Uterus (tissue), 3 donors: ENCODE measurements at regions not wholly inside any gene's neighbourhood (a gene's known extent, or its start where the extent isn't known, plus 50 kb on each side); places are given as distances from the start of the nearest gene placed in this dataset.

Experiments used
- DNase-seq, 2 donors: peaks; one replicate each; pipeline ENCODE4 v3.0.0-alpha.2; 2019 to 2020
- H3K27ac ChIP-seq, 2 donors: fragments of 200-600 bp; sonication (generic); 1 replicate in 1 of 2; 2 replicates in 1 of 2; pipeline ENCODE4 v1.5.1; 2016 to 2018
- H3K27me3 ChIP-seq, 2 donors: fragments of 200-600 bp; sonication (generic); one replicate each; pipeline ENCODE4 v1.5.1; 2018 to 2019; ENCODE audit warnings: control low read depth in 1 of 2
- H3K36me3 ChIP-seq, 2 donors: fragments of 200-600 bp; sonication (generic); one replicate each; pipeline ENCODE4 v1.5.1; 2019; ENCODE audit warnings: control low read depth in 1 of 2
- H3K4me1 ChIP-seq, 2 donors: fragments of 200-600 bp; sonication (generic); one replicate each; pipeline ENCODE4 v1.5.1; 2018 to 2019; ENCODE audit warnings: control low read depth in 1 of 2
- H3K4me3 ChIP-seq, 2 donors: fragments of 200-600 bp; sonication (generic); 1 replicate in 1 of 2; 2 replicates in 1 of 2; pipeline ENCODE4 v1.5.1; 2018 to 2019; ENCODE audit warnings: mild to moderate bottlenecking in 1 of 2
- H3K9me3 ChIP-seq, 2 donors: fragments of 200-600 bp; sonication (generic); one replicate each; pipeline ENCODE4 v1.5.1; 2019; ENCODE audit warnings: control low read depth in 1 of 2
- CTCF ChIP-seq, 4 experiments: fragments of 200-600 bp in 2 of 4; fragments of 450-650 bp in 2 of 4; sonication (generic) in 2 of 4; IDR thresholded peaks; one replicate each; pipeline ENCODE4 v1.5.1; 2016 to 2019; ENCODE audit warnings: antibody characterized with exemption in 4 of 4, mild to moderate bottlenecking in 2 of 4, moderate library complexity in 1 of 4
- POLR2A ChIP-seq, 2 donors: fragments of 450-650 bp; IDR thresholded peaks; one replicate each; pipeline ENCODE4 v1.6.1; 2016; ENCODE audit warnings: antibody characterized with exemption in 2 of 2, mild to moderate bottlenecking in 1 of 2, moderate library complexity in 1 of 2
- intact Hi-C: fragments of 100-400 bp; cut with DNase I; formaldehyde crosslinking; loops from one replicate; pipeline ENCODE4 v1.15.1; 2023; ENCODE audit warnings: low total_unique reads
- donor health status: DM: yes; HTN: yes; CAD: no.

GRCh38 chr13:22061806-22062391 is 391.0 kb downstream of the FGF9 start:
- Histone ChIP-seq H3K36me3 (no peaks in the 10 kb centered on the region), H3K27ac (no peak overlapping the region), H3K4me1 (no peaks in the 10 kb centered on the region), H3K9me3 (no peaks in the 10 kb centered on the region), H3K4me3 (no peak overlapping the region), H3K27me3 (no peaks in the 10 kb centered on the region)
- TF ChIP-seq CTCF (IDR thresholded peaks at IDR 0.05) (no peak), POLR2A (IDR thresholded peaks at IDR 0.05) (no peak)
- intact Hi-C loops = no loop called here
- DNase-seq = no peak

GRCh38 chr13:22062478-22063205 is 391.8 kb downstream of the FGF9 start:
- no peak for DNase-seq
- no peak for TF ChIP-seq CTCF (IDR thresholded peaks at IDR 0.05)
- no peak for TF ChIP-seq POLR2A (IDR thresholded peaks at IDR 0.05)
- no peaks in the 10 kb centered on the region for H3K36me3 ChIP-seq
- intact Hi-C loops = no loop called here
- H3K9me3 ChIP-seq = no peaks in the 10 kb centered on the region
- no peaks in the 10 kb centered on the region for H3K27me3 ChIP-seq
- no peak overlapping the region for H3K27ac ChIP-seq
- H3K4me3 ChIP-seq = no peak overlapping the region
- no peaks in the 10 kb centered on the region for H3K4me1 ChIP-seq

GRCh38 chr13:22063416-22064124 is 392.7 kb downstream of the FGF9 start:
- TF ChIP-seq CTCF (IDR thresholded peaks at IDR 0.05) = no peak
- TF ChIP-seq POLR2A (IDR thresholded peaks at IDR 0.05) = no peak
- no peaks in the 10 kb centered on the region for H3K36me3 ChIP-seq
- no peak overlapping the region for H3K27ac ChIP-seq
- no peak overlapping the region for H3K4me3 ChIP-seq
- H3K27me3 ChIP-seq = no peaks in the 10 kb centered on the region
- H3K9me3 ChIP-seq = no peaks in the 10 kb centered on the region
- DNase-seq = no peak
- no peaks in the 10 kb centered on the region for H3K4me1 ChIP-seq
- intact Hi-C loops = no loop called here

- Histone ChIP-seq H3K27me3 (no peaks in the 10 kb centered on the region), H3K36me3 (no peaks in the 10 kb centered on the region), H3K4me1 (no peaks in the 10 kb centered on the region), H3K27ac (no peak overlapping the region), H3K4me3 (no peak overlapping the region), H3K9me3 (no peaks in the 10 kb centered on the region)
- TF ChIP-seq POLR2A (IDR thresholded peaks at IDR 0.05) = no peak
- no peak for TF ChIP-seq CTCF (IDR thresholded peaks at IDR 0.05)
- no peak for DNase-seq
- intact Hi-C loops = no loop called here
Observed at GRCh38 chr13:22064854-22065620, 394.2 kb downstream of the FGF9 start.
